Upper lobe of left lung (tissue), 4 donors: ENCODE measurements at regions not wholly inside any gene's neighbourhood (a gene's known extent, or its start where the extent isn't known, plus 50 kb on each side); places are given as distances from the start of the nearest gene placed in this dataset.

Experiments
- POLR2A ChIP-seq, 4 donors: fragments of 450-650 bp; IDR thresholded peaks; one replicate each; pipeline ENCODE4 v1.5.1; 2016 to 2017; ENCODE audit warnings: antibody characterized with exemption in 4 of 4, mild to moderate bottlenecking in 2 of 4
- POLR2AphosphoS5 ChIP-seq, 2 donors: sonication (generic); formaldehyde crosslinking; IDR thresholded peaks; one replicate each; pipeline ENCODE4 v1.5.1; 2017; ENCODE audit warnings: antibody characterized with exemption in 2 of 2
- TF ChIP-seq, protein P1 (sequence below), 6 experiments: fragments of 450-650 bp in 4 of 6; fragments of 200-600 bp in 2 of 6; sonication (generic) in 2 of 6; IDR thresholded peaks; one replicate each; pipeline ENCODE4 v1.5.1; 2016 to 2019; ENCODE audit warnings: antibody characterized with exemption in 6 of 6

DNA sequence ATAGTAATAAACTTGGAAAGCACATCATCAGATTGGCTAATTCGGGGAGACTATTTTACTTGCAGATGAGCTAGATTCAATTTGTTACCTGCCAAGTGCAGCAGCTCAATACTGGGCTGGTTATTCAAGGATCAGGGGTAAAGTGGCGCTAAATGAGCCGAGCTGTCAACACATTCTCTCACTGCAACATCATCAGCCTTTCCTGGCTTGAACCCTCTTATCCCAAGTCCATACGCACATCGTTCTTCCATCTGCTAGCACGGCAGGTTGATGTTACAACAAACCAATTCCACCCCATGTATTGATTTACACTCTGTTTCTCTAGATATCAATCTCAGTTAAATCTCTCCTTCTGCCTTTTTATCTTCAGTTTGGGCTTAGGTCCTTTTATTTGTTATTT lies 2101.5 kb upstream of the AGA start:
- TF ChIP-seq POLR2A (IDR thresholded peaks at IDR 0.05) (no peak), POLR2AphosphoS5 (IDR thresholded peaks at IDR 0.05) (no peak)
- TF ChIP-seq, protein P1, sequence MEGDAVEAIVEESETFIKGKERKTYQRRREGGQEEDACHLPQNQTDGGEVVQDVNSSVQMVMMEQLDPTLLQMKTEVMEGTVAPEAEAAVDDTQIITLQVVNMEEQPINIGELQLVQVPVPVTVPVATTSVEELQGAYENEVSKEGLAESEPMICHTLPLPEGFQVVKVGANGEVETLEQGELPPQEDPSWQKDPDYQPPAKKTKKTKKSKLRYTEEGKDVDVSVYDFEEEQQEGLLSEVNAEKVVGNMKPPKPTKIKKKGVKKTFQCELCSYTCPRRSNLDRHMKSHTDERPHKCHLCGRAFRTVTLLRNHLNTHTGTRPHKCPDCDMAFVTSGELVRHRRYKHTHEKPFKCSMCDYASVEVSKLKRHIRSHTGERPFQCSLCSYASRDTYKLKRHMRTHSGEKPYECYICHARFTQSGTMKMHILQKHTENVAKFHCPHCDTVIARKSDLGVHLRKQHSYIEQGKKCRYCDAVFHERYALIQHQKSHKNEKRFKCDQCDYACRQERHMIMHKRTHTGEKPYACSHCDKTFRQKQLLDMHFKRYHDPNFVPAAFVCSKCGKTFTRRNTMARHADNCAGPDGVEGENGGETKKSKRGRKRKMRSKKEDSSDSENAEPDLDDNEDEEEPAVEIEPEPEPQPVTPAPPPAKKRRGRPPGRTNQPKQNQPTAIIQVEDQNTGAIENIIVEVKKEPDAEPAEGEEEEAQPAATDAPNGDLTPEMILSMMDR (IDR thresholded peaks at IDR 0.05) = no peak
